ENCODE measurements at regions not wholly inside any gene's neighbourhood (a gene's known extent, or its start where the extent isn't known, plus 50 kb on each side); places are given as distances from the start of the nearest gene placed in this dataset.

- DNase-seq, result no peak
- no peak for ATAC-seq
- no peak for TF ChIP-seq CTCF (IDR thresholded peaks at IDR 0.05)
- intact Hi-C loops (cut with DNase I), result no loop called here
- Histone ChIP-seq H3K27me3 (no peaks in the 10 kb centered on the region), H3K27ac (no peak overlapping the region), H3K4me3 (no peak overlapping the region), H3K36me3 (no peaks in the 10 kb centered on the region), H3K4me1 (no peaks in the 10 kb centered on the region), H3K9me3 (no peaks in the 10 kb centered on the region)
Measured at GRCh38 chr1:178649582-178650350, 75.3 kb upstream of the RALGPS2 start.

- H3K27me3 ChIP-seq, result no peaks in the 10 kb centered on the region
- intact Hi-C loops (cut with DNase I), result no loop called here
- no peak overlapping the region for H3K4me3 ChIP-seq
- H3K27ac ChIP-seq, result no peak overlapping the region
- TF ChIP-seq CTCF (IDR thresholded peaks at IDR 0.05), result no peak
- DNase-seq (no peak), ATAC-seq (no peak)
- H3K9me3 ChIP-seq, result no peaks in the 10 kb centered on the region
- H3K36me3 ChIP-seq, result no peaks in the 10 kb centered on the region
- H3K4me1 ChIP-seq, result no peaks in the 10 kb centered on the region
Measured at GRCh38 chr1:178650934-178651511, 74.0 kb upstream of the RALGPS2 start.

GRCh38 chr1:178651742-178652141 is 73.3 kb upstream of the RALGPS2 start:
- Histone ChIP-seq H3K27ac (no peak overlapping the region), H3K4me3 (no peak overlapping the region), H3K9me3 (no peaks in the 10 kb centered on the region), H3K4me1 (no peaks in the 10 kb centered on the region), H3K27me3 (no peaks in the 10 kb centered on the region), H3K36me3 (no peaks in the 10 kb centered on the region)
- ATAC-seq (no peak), DNase-seq (no peak)
- TF ChIP-seq CTCF (IDR thresholded peaks at IDR 0.05), result no peak
- intact Hi-C loops (cut with DNase I), result no loop called here

- no peak for TF ChIP-seq CTCF (IDR thresholded peaks at IDR 0.05)
- H3K9me3 ChIP-seq, result no peaks in the 10 kb centered on the region
- intact Hi-C loops (cut with DNase I), result no loop called here
- H3K4me3 ChIP-seq, result no peak overlapping the region
- ATAC-seq (no peak), DNase-seq (no peak)
- H3K36me3 ChIP-seq, result no peaks in the 10 kb centered on the region
- H3K27ac ChIP-seq, result no peak overlapping the region
- no peaks in the 10 kb centered on the region for H3K4me1 ChIP-seq
- H3K27me3 ChIP-seq, result no peaks in the 10 kb centered on the region
Measured at GRCh38 chr1:178652506-178653490, 72.2 kb upstream of the RALGPS2 start.

GRCh38 chr1:178659789-178660208 is 65.2 kb upstream of the RALGPS2 start:
- no peak for DNase-seq

More at GRCh38 chr1:178659789-178660208, 65.2 kb upstream of the RALGPS2 start:
- Histone ChIP-seq H3K4me1 (no peaks in the 10 kb centered on the region), H3K4me3 (no peak overlapping the region), H3K36me3 (no peaks in the 10 kb centered on the region), H3K27me3 (no peaks in the 10 kb centered on the region), H3K27ac (no peak overlapping the region), H3K9me3 (no peaks in the 10 kb centered on the region)
- ATAC-seq, result no peak
- intact Hi-C loops (cut with DNase I), result no loop called here
- no peak for TF ChIP-seq CTCF (IDR thresholded peaks at IDR 0.05)

Measured in upper lobe of right lung (tissue), 1 donor.